Neuronal stem cell (in vitro differentiated cells): ENCODE measurements at regions not wholly inside any gene's neighbourhood (a gene's known extent, or its start where the extent isn't known, plus 50 kb on each side); places are given as distances from the start of the nearest gene placed in this dataset.
"Not testable (repeated sequence)": the region's sequence is repeated elsewhere in the genome, so short reads cannot be mapped to it uniquely, and the experiment has no call there.

Source experiments
- DNase-seq: peaks from one replicate; pipeline ENCODE4 v3.0.0-alpha.2; 2013; ENCODE audit warnings: low spot score
- H2AFZ ChIP-seq: one replicate; pipeline ENCODE4 v1.6.1; 2013; ENCODE audit warnings: mild to moderate bottlenecking, low read length, inconsistent platforms
- H2AK5ac ChIP-seq: 2 replicates; pipeline ENCODE4 v1.6.1; 2013; ENCODE audit warnings: low read depth, mild to moderate bottlenecking, inconsistent platforms, low read length, moderate library complexity, mixed read lengths
- H2BK120ac ChIP-seq: 2 replicates; pipeline ENCODE4 v1.6.1; 2013; ENCODE audit warnings: low read depth, mild to moderate bottlenecking, inconsistent platforms, low read length, moderate library complexity, mixed read lengths
- H2BK12ac ChIP-seq: one replicate; pipeline ENCODE4 v1.6.1; 2013; ENCODE audit warnings: low read length, inconsistent platforms
- H2BK15ac ChIP-seq: 2 replicates; pipeline ENCODE4 v1.6.1; 2013; ENCODE audit warnings: mild to moderate bottlenecking, low read length, inconsistent platforms, mixed read lengths
- H2BK5ac ChIP-seq: one replicate; pipeline ENCODE4 v1.6.1; 2013; ENCODE audit warnings: inconsistent platforms, mild to moderate bottlenecking, low read length, moderate library complexity
- H3K14ac ChIP-seq: one replicate; pipeline ENCODE4 v1.6.1; 2013; ENCODE audit warnings: low read length, inconsistent platforms
- H3K18ac ChIP-seq: 2 replicates; pipeline ENCODE4 v1.6.1; 2013; ENCODE audit warnings: low read length, inconsistent platforms
- H3K23ac ChIP-seq: 2 replicates; pipeline ENCODE4 v1.6.1; 2013; ENCODE audit warnings: low read depth, mild to moderate bottlenecking, mixed read lengths, low read length, inconsistent platforms; ENCODE audit not compliant: poor library complexity
- H3K27ac ChIP-seq: replicated peaks from 3 replicates; pipeline ENCODE4 v1.5.1; 2013; ENCODE audit warnings: low read length, inconsistent platforms
- H3K27me3 ChIP-seq, 3 experiments: 2 replicates each; pipeline ENCODE4 v1.6.1; 2013; ENCODE audit warnings: low read length in 3 of 3, mild to moderate bottlenecking in 2 of 3, inconsistent platforms in 1 of 3, low read depth in 1 of 3, mixed read lengths in 1 of 3, moderate library complexity in 1 of 3; ENCODE audit not compliant: control insufficient read depth in 3 of 3, insufficient read depth in 3 of 3
- H3K36me3 ChIP-seq, 2 donors: replicated peaks in 1 of 2; 2 replicates each; pipeline ENCODE4 v1.6.1; 2013; ENCODE audit warnings: low read length in 2 of 2; ENCODE audit not compliant: control insufficient read depth in 2 of 2, insufficient read depth in 2 of 2
- H3K4ac ChIP-seq: 2 replicates; pipeline ENCODE4 v1.6.1; 2013; ENCODE audit warnings: inconsistent platforms, mild to moderate bottlenecking, low read length, moderate library complexity
- H3K4me1 ChIP-seq, 2 donors: 1 replicate in 1 of 2; 2 replicates in 1 of 2; pipeline ENCODE4 v1.6.1; 2013; ENCODE audit warnings: low read length in 2 of 2, low read depth in 1 of 2; ENCODE audit not compliant: control insufficient read depth in 2 of 2, insufficient read depth in 1 of 2
- H3K4me2 ChIP-seq: one replicate; pipeline ENCODE4 v1.6.1; 2013; ENCODE audit warnings: mild to moderate bottlenecking, low read length, inconsistent platforms; ENCODE audit not compliant: insufficient read depth, poor library complexity, severe bottlenecking
- H3K4me3 ChIP-seq, 2 donors: 2 replicates each; pipeline ENCODE4 v1.5.1; 2013; ENCODE audit warnings: low read length in 2 of 2, mild to moderate bottlenecking in 2 of 2, inconsistent platforms in 1 of 2, moderate library complexity in 1 of 2
- H3K79me1 ChIP-seq: one replicate; pipeline ENCODE4 v1.6.1; 2013; ENCODE audit warnings: low read depth, mild to moderate bottlenecking, inconsistent platforms, low read length, moderate library complexity
- H3K9ac ChIP-seq: one replicate; pipeline ENCODE4 v1.6.1; 2013; ENCODE audit warnings: mild to moderate bottlenecking, low read depth, low read length, inconsistent platforms; ENCODE audit not compliant: poor library complexity
- H3K9me3 ChIP-seq, 2 donors: replicated peaks in 1 of 2; 2 replicates each; pipeline versions ENCODE3 to v1.6.1; 2013; ENCODE audit warnings: low read length in 2 of 2, mild to moderate bottlenecking in 2 of 2, inconsistent platforms in 1 of 2, low read depth in 1 of 2, mixed read lengths in 1 of 2, moderate library complexity in 1 of 2; ENCODE audit not compliant: control insufficient read depth in 2 of 2, insufficient read depth in 1 of 2
- H4K8ac ChIP-seq: one replicate; pipeline ENCODE4 v1.6.1; 2013; ENCODE audit warnings: low read depth, mild to moderate bottlenecking, inconsistent platforms, low read length, moderate library complexity
- H4K91ac ChIP-seq: one replicate; pipeline ENCODE4 v1.6.1; 2013; ENCODE audit warnings: low read length, low read depth, mild to moderate bottlenecking, inconsistent platforms; ENCODE audit not compliant: poor library complexity
- WGBS, 2 donors: extraction: QIAGEN DNeasy Blood & Tissue Kit; methylation state at CpG; one replicate each; pipeline ENCODE4 v1.1.7; 2013; ENCODE audit warnings: missing lambda C conversion rate in 2 of 2, mixed read lengths in 1 of 2; ENCODE audit not compliant: insufficient read length in 2 of 2, insufficient replicate concordance in 1 of 2; ENCODE audit errors: extremely low coverage in 2 of 2; 5-methylcytosine and 5-hydroxymethylcytosine counted together

DNA sequence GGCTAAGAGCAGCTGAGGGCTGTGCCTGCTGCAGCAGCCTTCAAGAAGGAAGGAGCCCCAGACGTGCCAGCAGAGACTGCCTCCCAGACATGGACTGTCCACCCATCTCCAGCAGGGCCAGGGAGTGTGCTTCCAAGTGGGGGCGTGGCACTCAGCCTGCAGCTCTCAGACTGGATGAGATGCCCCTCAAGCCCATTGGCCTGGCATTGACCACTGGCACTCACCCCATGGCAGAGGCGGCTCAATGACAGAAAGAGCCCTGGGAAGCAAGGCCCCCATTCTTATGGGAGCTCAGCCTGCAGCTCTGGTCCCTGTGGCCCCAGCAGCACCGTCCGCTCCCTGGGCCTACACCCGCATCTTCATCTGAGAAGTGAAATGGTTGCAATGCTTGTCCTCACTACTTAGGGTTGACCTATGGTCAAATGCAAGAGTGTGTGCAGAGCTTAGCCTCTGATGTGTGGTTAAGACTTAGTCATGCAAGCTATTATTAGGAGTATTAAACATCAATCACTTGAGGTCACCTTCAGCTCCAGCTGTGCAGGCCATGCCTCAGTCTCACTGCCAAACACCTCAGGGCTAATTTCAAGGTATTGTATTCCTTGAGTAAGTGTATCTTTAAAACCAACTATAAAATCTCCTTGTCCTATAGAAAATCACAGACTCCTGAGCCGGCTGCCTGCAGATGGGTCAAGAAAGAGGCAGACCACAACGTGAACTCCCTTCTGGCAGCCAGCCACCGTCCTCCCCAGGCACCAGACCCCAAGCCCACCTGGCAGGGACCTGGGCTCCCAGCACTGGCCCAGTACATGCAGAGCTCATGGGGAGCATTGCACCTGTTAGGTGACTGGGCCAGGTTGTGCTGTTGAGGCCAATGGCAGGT, 194.8 kb downstream of the NDUFA10 start:
- H4K8ac ChIP-seq = no peak overlapping the region
- H2BK5ac ChIP-seq = no peak overlapping the region
- H3K4me2 ChIP-seq = no peak overlapping the region
- H2AFZ ChIP-seq = peak overlapping the region; percentile 80
- peak overlapping the region; percentile 16 for H3K23ac ChIP-seq
- H3K4ac ChIP-seq = no peak overlapping the region
- H2BK15ac ChIP-seq = peak overlapping the region; percentile 45
- no peak overlapping the region for H3K4me3 ChIP-seq
- H3K27ac ChIP-seq = no peak overlapping the region
- H2AK5ac ChIP-seq = peak overlapping the region; percentile 64
- H3K14ac ChIP-seq = no peak overlapping the region
- peaks cover 0 to 4% of the 10 kb centered on the region in 2 donors for H3K9me3 ChIP-seq
- H4K91ac ChIP-seq = peak overlapping the region; percentile 38
- peaks cover 8 to 9% of the 10 kb centered on the region in 2 donors for H3K4me1 ChIP-seq
- H2BK120ac ChIP-seq = no peak overlapping the region
- no CpG with 5 or more reads among the region's 9 CpGs for WGBS, 2 donors
- H2BK12ac ChIP-seq = no peak overlapping the region
- peak overlapping the region; percentile 74 for H3K9ac ChIP-seq
- peak overlapping the region; percentile 69 for H3K18ac ChIP-seq
- no peaks in the 10 kb centered on the region for H3K79me1 ChIP-seq
- no peaks in the 10 kb centered on the region for H3K36me3 ChIP-seq
- no peaks in the 10 kb centered on the region for H3K27me3 ChIP-seq
- DNase-seq = no peak

DNA sequence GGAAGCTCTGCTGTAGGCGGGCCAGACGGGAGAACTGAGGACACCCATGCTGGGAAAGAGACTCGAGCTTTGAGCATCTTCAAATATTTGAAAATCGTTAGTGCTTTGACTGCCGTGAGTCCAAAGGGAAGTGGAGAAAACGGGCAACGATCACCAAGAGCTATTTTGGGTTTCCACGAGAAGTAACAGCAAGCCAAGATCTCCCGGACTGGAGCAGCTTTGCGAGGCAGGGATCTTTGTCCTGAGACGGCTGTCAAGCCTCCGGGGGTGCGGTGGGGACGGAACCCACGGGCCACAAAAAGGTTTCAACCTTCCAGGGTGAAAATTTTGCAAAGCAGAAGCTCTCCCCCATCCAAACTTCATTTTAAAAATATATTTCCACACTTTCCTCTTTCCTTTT, 195.8 kb downstream of the NDUFA10 start:
- Histone ChIP-seq H3K27me3 (no peaks in the 10 kb centered on the region), H2BK12ac (no peak overlapping the region), H3K9ac (no peak overlapping the region), H3K4me3 (no peak overlapping the region), H3K27ac (no peak overlapping the region), H4K91ac (no peak overlapping the region), H3K79me1 (no peaks in the 10 kb centered on the region), H3K14ac (no peak overlapping the region), H2BK120ac (no peak overlapping the region), H3K9me3 (peaks cover 0 to 4% of the 10 kb centered on the region in 2 donors), H2BK5ac (no peak overlapping the region), H2BK15ac (no peak overlapping the region), H3K4ac (no peak overlapping the region), H3K23ac (no peak overlapping the region), H2AFZ (no peak overlapping the region), H3K18ac (no peak overlapping the region), H4K8ac (no peak overlapping the region), H2AK5ac (no peak overlapping the region), H3K4me2 (no peak overlapping the region), H3K36me3 (no peaks in the 10 kb centered on the region), H3K4me1 (peaks cover 9 to 12% of the 10 kb centered on the region in 2 donors)
- no peak for DNase-seq
- WGBS, 2 donors = no CpG with 5 or more reads among the region's 15 CpGs

- peaks cover 9 to 13% of the 10 kb centered on the region in 2 donors for H3K4me1 ChIP-seq
- not testable (repeated sequence) for H3K9me3 ChIP-seq, H4K91ac ChIP-seq, H3K36me3 ChIP-seq, DNase-seq, H3K14ac ChIP-seq, H3K79me1 ChIP-seq, H3K23ac ChIP-seq, H2BK12ac ChIP-seq, H3K18ac ChIP-seq, H3K27ac ChIP-seq, H4K8ac ChIP-seq, H3K4ac ChIP-seq, H2BK5ac ChIP-seq, H2BK120ac ChIP-seq, H2AFZ ChIP-seq, H3K4me3 ChIP-seq, H3K4me2 ChIP-seq, H3K9ac ChIP-seq, H3K27me3 ChIP-seq
- H2BK15ac ChIP-seq = peak overlapping the region; percentile 49
- H2AK5ac ChIP-seq = peak overlapping the region; percentile 91
- no CpG with 5 or more reads among the region's 12 CpGs for WGBS, 2 donors
Measured at GRCh38 chr2:239828973-239829275, 196.2 kb downstream of the NDUFA10 start.

- no peak overlapping the region for H2AFZ ChIP-seq
- H3K4ac ChIP-seq = no peak overlapping the region
- no peak overlapping the region for H3K27ac ChIP-seq
- no peak overlapping the region for H3K4me2 ChIP-seq
- WGBS, 2 donors = no CpG with 5 or more reads among the region's 20 CpGs
- H3K9me3 ChIP-seq = peaks cover 0 to 4% of the 10 kb centered on the region in 2 donors
- no peak for DNase-seq
- peak overlapping the region; percentile 91 for H2AK5ac ChIP-seq
- no peak overlapping the region for H2BK5ac ChIP-seq
- no peak overlapping the region for H4K8ac ChIP-seq
- H3K36me3 ChIP-seq = no peaks in the 10 kb centered on the region
- no peak overlapping the region for H3K14ac ChIP-seq
- H3K27me3 ChIP-seq = no peaks in the 10 kb centered on the region
- no peak overlapping the region for H3K4me3 ChIP-seq
- H3K79me1 ChIP-seq = no peaks in the 10 kb centered on the region
- no peak overlapping the region for H3K23ac ChIP-seq
- H2BK12ac ChIP-seq = no peak overlapping the region
- no peak overlapping the region for H4K91ac ChIP-seq
- H3K4me1 ChIP-seq = peaks cover 9 to 13% of the 10 kb centered on the region in 2 donors
- H3K18ac ChIP-seq = no peak overlapping the region
- no peak overlapping the region for H3K9ac ChIP-seq
- H2BK15ac ChIP-seq = peak overlapping the region; percentile 49
- no peak overlapping the region for H2BK120ac ChIP-seq
Measured at GRCh38 chr2:239828192-239828972, 196.8 kb downstream of the NDUFA10 start.
